Caco-2 (cell line): ENCODE measurements at regions not wholly inside any gene's neighbourhood (a gene's known extent, or its start where the extent isn't known, plus 50 kb on each side); places are given as distances from the start of the nearest gene placed in this dataset.

Source experiments
- BruUV-seq: library from RNA; stranded (reverse); fragments of 400-500 nt; replicated peaks from 2 replicates; lab custom pipeline; 2021; lab: Mats Ljungman, UMichigan
- CTCF ChIA-PET: fragments of 300-600 bp; sonication (Branson Sonifier 250); formaldehyde crosslinking; loops from one replicate; lab custom pipeline; 2022; ENCODE audit warnings: antibody characterized with exemption; lab: Charles Lee
- POLR2A ChIA-PET: fragments of 300-600 bp; sonication (Branson Sonifier 250); formaldehyde crosslinking; loops from one replicate; lab custom pipeline; 2022; ENCODE audit warnings: antibody characterized with exemption; lab: Charles Lee
- DNase-seq, 2 experiments: peaks; one replicate each; pipeline versions ENCODE4 v3.0.0 to v3.0.0-alpha.2; 2020 to 2022
- H3K27me3 ChIP-seq: replicated peaks from 2 replicates; pipeline ENCODE4 v1.6.0; 2011; ENCODE audit warnings: low read length; ENCODE audit not compliant: control insufficient read depth, insufficient read depth
- H3K36me3 ChIP-seq: 2 replicates; pipeline ENCODE4 v1.5.1; 2011; ENCODE audit warnings: low read length; ENCODE audit not compliant: control insufficient read depth, insufficient read depth
- H3K4me1 ChIP-seq: fragments of 250-450 bp; sonication (Bioruptor Pico); 2 replicates; pipeline ENCODE4 v1.5.1; 2020; ENCODE audit warnings: mild to moderate bottlenecking
- H3K4me3 ChIP-seq: 2 replicates; pipeline ENCODE4 v1.5.1; 2011; ENCODE audit warnings: low read depth, mild to moderate bottlenecking, control low read depth, low read length
- H3K9me3 ChIP-seq: fragments of 250-450 bp; sonication (Bioruptor Pico); 2 replicates; pipeline ENCODE4 v1.5.1; 2020; ENCODE audit warnings: mild to moderate bottlenecking, moderate library complexity
- H3K27ac Mint-ChIP-seq: one replicate; pipeline ENCODE4 v1.8.0; 2022; ENCODE audit warnings: mixed read lengths; ENCODE audit not compliant: unreplicated experiment
- H3K27me3 Mint-ChIP-seq: one replicate; pipeline ENCODE4 v1.8.0; 2022; ENCODE audit warnings: mixed read lengths; ENCODE audit not compliant: insufficient read depth, unreplicated experiment
- H3K36me3 Mint-ChIP-seq: one replicate; pipeline ENCODE4 v1.8.0; 2022; ENCODE audit warnings: mild to moderate bottlenecking, mixed read lengths; ENCODE audit not compliant: insufficient read depth, unreplicated experiment
- H3K4me1 Mint-ChIP-seq: one replicate; pipeline ENCODE4 v1.8.0; 2022; ENCODE audit warnings: low read depth, mixed read lengths; ENCODE audit not compliant: unreplicated experiment
- H3K4me3 Mint-ChIP-seq: one replicate; pipeline ENCODE4 v1.8.0; 2022; ENCODE audit warnings: mild to moderate bottlenecking, moderate library complexity, mixed read lengths; ENCODE audit not compliant: unreplicated experiment
- H3K9me3 Mint-ChIP-seq: one replicate; pipeline ENCODE4 v1.8.0; 2022; ENCODE audit warnings: mixed read lengths; ENCODE audit not compliant: unreplicated experiment
- intact Hi-C: fragments of 100-400 bp; cut with micrococcal nuclease; formaldehyde crosslinking; loops from one replicate; pipeline ENCODE4 v1.10.0; 2022; ENCODE audit not compliant: unreplicated experiment
- TF ChIP-seq, protein P1 (sequence below), 2 experiments: fragments of 200-600 bp in 1 of 2; IDR thresholded peaks; 1 replicate in 1 of 2; 2 replicates in 1 of 2; pipeline versions ENCODE4 v1.5.1 to v1.8.0; 2011 to 2022; ENCODE audit warnings: antibody characterized with exemption in 1 of 2, control low read depth in 1 of 2, inconsistent platforms in 1 of 2, low read depth in 1 of 2, low read length in 1 of 2, mild to moderate bottlenecking in 1 of 2, moderate library complexity in 1 of 2; ENCODE audit not compliant: insufficient read depth in 1 of 2, severe bottlenecking in 1 of 2, unreplicated experiment in 1 of 2

DNA sequence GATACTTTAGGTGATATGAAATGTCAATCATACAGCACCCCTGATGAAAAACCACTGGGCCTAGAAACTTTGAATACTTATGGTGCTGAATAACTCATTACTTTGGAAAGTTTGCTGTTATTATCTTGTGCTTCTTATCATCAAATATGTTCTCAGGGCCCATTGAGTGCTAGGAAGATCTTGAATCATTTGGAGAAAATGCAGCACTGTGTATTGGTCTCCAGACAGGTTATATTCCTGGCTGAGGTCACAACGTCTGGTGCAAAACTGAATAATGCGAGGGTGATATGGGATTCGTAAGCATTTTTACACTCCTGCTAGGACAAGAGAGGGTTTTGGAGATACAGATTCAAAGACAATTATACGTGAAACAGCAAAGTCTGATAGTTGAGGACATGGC is 249.4 kb upstream of the TNC start:
- peaks cover 17% of the 10 kb centered on the region for H3K4me1 ChIP-seq
- H3K27ac Mint-ChIP-seq: no peak overlapping the region
- H3K36me3 ChIP-seq: no peaks in the 10 kb centered on the region
- BruUV-seq: no TSS peak
- H3K9me3 Mint-ChIP-seq: peaks cover 10% of the 10 kb centered on the region
- H3K27me3 ChIP-seq: no peaks in the 10 kb centered on the region
- no peak for DNase-seq
- ChIA-PET POLR2A (no interaction called here), CTCF (no interaction called here)
- peaks cover 3% of the 10 kb centered on the region; the same call in 1 of the 2 replicates for H3K9me3 ChIP-seq
- H3K27me3 Mint-ChIP-seq: no peaks in the 10 kb centered on the region
- TF ChIP-seq, protein P1, sequence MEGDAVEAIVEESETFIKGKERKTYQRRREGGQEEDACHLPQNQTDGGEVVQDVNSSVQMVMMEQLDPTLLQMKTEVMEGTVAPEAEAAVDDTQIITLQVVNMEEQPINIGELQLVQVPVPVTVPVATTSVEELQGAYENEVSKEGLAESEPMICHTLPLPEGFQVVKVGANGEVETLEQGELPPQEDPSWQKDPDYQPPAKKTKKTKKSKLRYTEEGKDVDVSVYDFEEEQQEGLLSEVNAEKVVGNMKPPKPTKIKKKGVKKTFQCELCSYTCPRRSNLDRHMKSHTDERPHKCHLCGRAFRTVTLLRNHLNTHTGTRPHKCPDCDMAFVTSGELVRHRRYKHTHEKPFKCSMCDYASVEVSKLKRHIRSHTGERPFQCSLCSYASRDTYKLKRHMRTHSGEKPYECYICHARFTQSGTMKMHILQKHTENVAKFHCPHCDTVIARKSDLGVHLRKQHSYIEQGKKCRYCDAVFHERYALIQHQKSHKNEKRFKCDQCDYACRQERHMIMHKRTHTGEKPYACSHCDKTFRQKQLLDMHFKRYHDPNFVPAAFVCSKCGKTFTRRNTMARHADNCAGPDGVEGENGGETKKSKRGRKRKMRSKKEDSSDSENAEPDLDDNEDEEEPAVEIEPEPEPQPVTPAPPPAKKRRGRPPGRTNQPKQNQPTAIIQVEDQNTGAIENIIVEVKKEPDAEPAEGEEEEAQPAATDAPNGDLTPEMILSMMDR (IDR thresholded peaks at IDR 0.05; ENCODE audit: insufficient read depth in 1 of 2, low read depth in 1 of 2, low read length in 1 of 2, severe bottlenecking in 1 of 2, unreplicated experiment in 1 of 2): no peak
- intact Hi-C loops: no loop called here
- H3K4me3 Mint-ChIP-seq: no peak overlapping the region
- no peaks in the 10 kb centered on the region for H3K36me3 Mint-ChIP-seq
- no peak overlapping the region for H3K4me3 ChIP-seq
- peaks cover 8% of the 10 kb centered on the region for H3K4me1 Mint-ChIP-seq

DNA sequence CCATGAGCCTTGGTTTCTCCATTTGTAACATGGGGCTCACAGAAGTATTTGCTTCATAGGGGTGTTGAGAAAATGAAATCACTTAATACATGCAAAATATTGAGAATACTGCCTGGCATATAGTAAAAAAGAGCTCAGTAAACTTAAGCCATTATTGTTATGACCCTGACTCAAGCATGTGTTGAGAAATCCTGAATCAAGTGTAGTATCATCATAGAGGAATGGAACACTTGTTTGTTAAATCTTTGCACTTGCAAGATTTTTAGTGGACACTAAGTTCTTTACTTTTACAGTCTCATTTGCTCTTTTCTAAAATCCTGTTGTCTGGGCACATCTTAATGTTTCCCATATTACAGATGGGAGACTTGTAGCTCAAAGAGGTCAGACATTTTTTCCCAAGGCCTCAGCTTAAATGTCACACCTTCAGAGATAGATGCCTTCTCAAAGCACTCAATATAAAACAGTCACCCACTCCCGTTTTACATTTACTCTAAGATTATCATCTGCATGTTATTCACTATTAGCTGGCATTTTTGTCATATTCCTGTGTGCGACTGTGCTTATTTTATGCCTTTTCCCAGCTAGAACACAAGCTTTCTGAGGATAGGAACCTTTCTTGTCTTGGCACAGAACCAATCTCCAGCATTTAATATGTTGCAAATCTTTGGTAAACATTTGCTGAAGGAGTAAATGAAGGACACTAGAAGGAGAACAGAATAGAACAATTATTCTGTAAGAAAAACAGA is 250.0 kb upstream of the TNC start:
- H3K27me3 Mint-ChIP-seq: no peaks in the 10 kb centered on the region
- H3K9me3 Mint-ChIP-seq: peaks cover 12% of the 10 kb centered on the region
- ChIA-PET POLR2A (no interaction called here), CTCF (no interaction called here)
- Histone ChIP-seq H3K27me3 (no peaks in the 10 kb centered on the region), H3K4me1 (peaks cover 22% of the 10 kb centered on the region), H3K4me3 (no peak overlapping the region), H3K9me3 (peaks cover 3% of the 10 kb centered on the region; the same call in 1 of the 2 replicates), H3K36me3 (no peaks in the 10 kb centered on the region)
- no peaks in the 10 kb centered on the region for H3K36me3 Mint-ChIP-seq
- TF ChIP-seq, protein P1 (IDR thresholded peaks at IDR 0.05; ENCODE audit: insufficient read depth in 1 of 2, low read depth in 1 of 2, low read length in 1 of 2, severe bottlenecking in 1 of 2, unreplicated experiment in 1 of 2): no peak
- H3K27ac Mint-ChIP-seq: no peak overlapping the region
- intact Hi-C loops: no loop called here
- DNase-seq: no peak
- peaks cover 9% of the 10 kb centered on the region for H3K4me1 Mint-ChIP-seq
- no TSS peak for BruUV-seq
- H3K4me3 Mint-ChIP-seq: no peak overlapping the region

DNA sequence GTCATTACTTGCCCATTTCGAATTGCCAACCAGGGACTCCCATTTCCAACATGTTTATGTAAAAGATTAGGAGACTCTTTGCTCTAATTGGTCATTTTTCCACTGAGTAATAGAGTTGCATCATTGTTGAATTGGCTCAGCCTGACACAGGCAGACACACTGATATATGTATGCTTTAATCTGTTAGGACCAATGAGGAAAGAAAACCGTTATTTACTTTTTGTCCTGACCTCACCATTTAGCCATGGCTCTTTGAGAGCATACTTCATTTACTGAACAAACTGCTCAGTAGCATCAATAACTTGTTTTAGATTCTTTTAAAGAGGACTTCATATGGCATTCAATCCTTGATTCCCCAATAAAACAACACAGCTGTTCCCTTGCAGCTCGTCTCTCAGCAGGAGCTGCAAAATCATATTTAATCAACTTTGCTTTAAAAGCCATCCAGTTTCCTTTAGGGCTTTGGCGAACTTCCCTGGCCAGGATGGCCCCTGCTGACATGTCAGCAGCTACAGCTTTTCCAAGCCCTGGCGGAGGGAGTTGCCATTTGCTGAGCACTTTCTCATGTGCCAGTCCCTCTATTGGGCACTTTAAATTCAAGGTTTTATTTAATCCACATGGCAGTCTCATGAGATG is 251.5 kb upstream of the TNC start:
- H3K27me3 Mint-ChIP-seq: no peaks in the 10 kb centered on the region
- H3K36me3 Mint-ChIP-seq: no peaks in the 10 kb centered on the region
- Histone ChIP-seq H3K36me3 (no peaks in the 10 kb centered on the region), H3K4me1 (peaks cover 30% of the 10 kb centered on the region), H3K4me3 (no peak overlapping the region), H3K9me3 (peaks cover 3% of the 10 kb centered on the region; the same call in 1 of the 2 replicates), H3K27me3 (no peaks in the 10 kb centered on the region)
- no TSS peak for BruUV-seq
- CTCF ChIA-PET: no interaction called here
- DNase-seq: no peak
- peaks cover 15% of the 10 kb centered on the region for H3K4me1 Mint-ChIP-seq
- POLR2A ChIA-PET: no interaction called here
- TF ChIP-seq, protein P1 (IDR thresholded peaks at IDR 0.05; ENCODE audit: insufficient read depth in 1 of 2, low read depth in 1 of 2, low read length in 1 of 2, severe bottlenecking in 1 of 2, unreplicated experiment in 1 of 2): no peak
- intact Hi-C loops: no loop called here
- H3K27ac Mint-ChIP-seq: no peak overlapping the region
- H3K4me3 Mint-ChIP-seq: no peak overlapping the region
- H3K9me3 Mint-ChIP-seq: peaks cover 20% of the 10 kb centered on the region
